Thoracic aorta (tissue), 2 donors: ENCODE measurements at regions not wholly inside any gene's neighbourhood (a gene's known extent, or its start where the extent isn't known, plus 50 kb on each side); places are given as distances from the start of the nearest gene placed in this dataset.

Experiments used
- ATAC-seq: fragments of 150-250 bp; one replicate; pipeline ENCODE4 v1.8.0; 2017; ENCODE audit warnings: low read depth; ENCODE audit not compliant: insufficient number of reproducible peaks, low FRiP score
- DNase-seq: peaks from one replicate; pipeline ENCODE4 v3.0.0-alpha.2; 2020; ENCODE audit warnings: low spot score
- H3K27ac ChIP-seq, 2 donors: fragments of 200-600 bp; sonication (generic); 1 replicate in 1 of 2; 2 replicates in 1 of 2; pipeline ENCODE4 v1.5.1; 2016; ENCODE audit warnings: mild to moderate bottlenecking in 2 of 2, moderate library complexity in 2 of 2
- H3K27me3 ChIP-seq: fragments of 200-600 bp; sonication (generic); replicated peaks from 2 replicates; pipeline ENCODE4 v1.6.0; 2016; ENCODE audit warnings: mild to moderate bottlenecking; ENCODE audit not compliant: insufficient read depth
- H3K36me3 ChIP-seq: fragments of 200-600 bp; sonication (generic); one replicate; pipeline ENCODE4 v1.5.1; 2016
- H3K4me1 ChIP-seq, 2 donors: fragments of 200-600 bp; sonication (generic); 1 replicate in 1 of 2; 2 replicates in 1 of 2; pipeline versions ENCODE4 v1.5.1 to v1.6.0; 2016; ENCODE audit warnings: low read depth in 2 of 2, mild to moderate bottlenecking in 1 of 2; ENCODE audit not compliant: control insufficient read depth in 1 of 2
- H3K4me3 ChIP-seq: fragments of 200-600 bp; sonication (generic); 2 replicates; pipeline ENCODE4 v1.5.1; 2016; ENCODE audit warnings: mild to moderate bottlenecking
- H3K9me3 ChIP-seq: fragments of 200-600 bp; sonication (generic); 2 replicates; pipeline ENCODE4 v1.5.1; 2016
- CTCF ChIP-seq: fragments of 200-600 bp; sonication (generic); IDR thresholded peaks from one replicate; pipeline ENCODE4 v1.5.1; 2019; ENCODE audit warnings: antibody characterized with exemption

- DNase-seq = no peak
- Histone ChIP-seq H3K9me3 (no peaks in the 10 kb centered on the region), H3K27ac (no peak overlapping the region), H3K4me1 (no peaks in the 10 kb centered on the region), H3K4me3 (no peak overlapping the region), H3K27me3 (no peaks in the 10 kb centered on the region), H3K36me3 (no peaks in the 10 kb centered on the region)
- TF ChIP-seq CTCF = no peak
- ATAC-seq = no peak
Observed at GRCh38 chr5:163384669-163385068, 52.7 kb upstream of the CCNG1 start.

DNA sequence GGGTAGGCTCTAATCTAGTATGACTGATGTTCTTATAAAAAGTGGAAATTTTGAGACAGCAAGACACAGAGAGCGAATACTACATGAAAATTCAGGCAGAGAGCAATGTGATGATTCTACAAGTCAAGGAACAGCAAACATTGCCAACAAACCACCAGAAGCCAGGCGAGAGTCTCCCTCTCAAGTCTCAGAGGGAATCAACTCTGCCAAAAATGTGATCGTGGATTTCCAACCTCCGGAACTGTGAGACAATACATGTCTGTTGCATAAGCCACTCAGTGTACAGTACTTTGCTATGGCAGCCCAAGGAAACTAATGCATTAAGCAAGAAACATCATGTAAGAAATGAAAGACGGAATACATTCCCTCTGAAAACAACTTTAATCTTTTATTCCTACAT lies 52.1 kb upstream of the CCNG1 start:
- H3K27me3 ChIP-seq = no peaks in the 10 kb centered on the region

GRCh38 chr5:163385824-163386223 lies 51.6 kb upstream of the CCNG1 start:
- H3K36me3 ChIP-seq = no peaks in the 10 kb centered on the region
- no peaks in the 10 kb centered on the region for H3K4me1 ChIP-seq
- H3K9me3 ChIP-seq = no peaks in the 10 kb centered on the region
- no peak overlapping the region for H3K27ac ChIP-seq
- no peak for ATAC-seq
- H3K4me3 ChIP-seq = no peak overlapping the region
- H3K27me3 ChIP-seq = no peaks in the 10 kb centered on the region
- no peak for DNase-seq
- TF ChIP-seq CTCF = no peak

More for the DNA sequence above, 52.1 kb upstream of the CCNG1 start:
- Histone ChIP-seq H3K36me3 (no peaks in the 10 kb centered on the region), H3K27ac (no peak overlapping the region), H3K9me3 (no peaks in the 10 kb centered on the region), H3K4me1 (no peaks in the 10 kb centered on the region), H3K4me3 (no peak overlapping the region)
- DNase-seq (no peak), ATAC-seq (no peak)
- no peak for TF ChIP-seq CTCF

DNA sequence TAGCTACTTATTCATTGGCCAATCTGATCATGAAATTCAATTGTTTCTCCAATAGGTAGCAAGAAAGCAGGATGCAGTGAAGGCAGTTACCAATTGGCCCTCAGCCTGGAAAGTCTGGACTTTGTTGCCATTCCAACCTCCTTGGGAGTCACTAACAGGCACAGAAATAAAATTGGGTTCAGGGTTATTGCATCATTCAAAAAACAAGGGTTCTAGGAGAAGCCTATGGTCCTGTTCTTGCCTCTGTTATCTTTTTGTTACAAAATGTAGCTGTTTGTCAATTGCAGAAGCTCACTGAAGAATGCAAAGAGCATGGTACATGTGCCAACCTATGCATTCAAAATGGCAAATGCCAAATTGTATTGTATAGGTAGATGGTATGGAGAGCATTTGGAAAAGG lies 51.0 kb upstream of the CCNG1 start:
- ATAC-seq (no peak), DNase-seq (no peak)
- Histone ChIP-seq H3K9me3 (no peaks in the 10 kb centered on the region), H3K4me1 (no peaks in the 10 kb centered on the region), H3K36me3 (no peaks in the 10 kb centered on the region), H3K4me3 (no peak overlapping the region), H3K27ac (no peak overlapping the region), H3K27me3 (no peaks in the 10 kb centered on the region)
- no peak for TF ChIP-seq CTCF

DNA sequence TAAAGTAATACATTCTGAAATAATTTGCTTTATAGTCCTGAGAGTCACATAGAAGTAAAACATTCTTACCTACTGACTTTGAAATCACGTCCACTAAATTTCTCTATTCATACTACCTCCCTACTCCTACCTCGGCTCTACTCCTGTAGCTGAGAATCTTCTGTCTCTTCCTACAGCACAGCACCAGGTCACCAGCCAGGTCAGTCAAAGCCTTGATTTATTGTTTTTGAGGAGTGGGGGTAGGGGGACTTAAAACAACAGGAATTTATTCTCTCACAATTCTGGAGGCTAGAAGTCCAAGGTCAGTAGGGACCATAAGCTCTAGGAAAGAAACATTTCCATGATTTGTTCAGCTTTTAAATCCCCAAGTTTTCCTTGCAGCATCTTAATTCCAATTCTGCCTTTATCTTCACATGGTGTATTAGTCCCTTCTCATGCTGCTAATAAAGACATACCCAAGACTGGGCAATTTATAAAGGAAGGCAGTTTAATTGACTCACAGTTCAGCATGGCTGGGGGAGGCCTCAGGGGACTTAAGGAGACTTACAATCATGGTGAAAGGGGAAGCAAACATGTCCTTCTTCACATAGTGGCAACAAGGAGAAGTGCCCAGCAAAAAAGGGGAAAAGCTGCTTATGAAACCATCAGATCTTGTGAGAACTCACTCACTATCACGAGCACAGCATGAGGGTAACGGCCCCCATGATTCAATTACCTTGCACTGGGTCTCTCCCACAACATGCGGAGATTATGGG lies 49.6 kb upstream of the CCNG1 start:
- Histone ChIP-seq H3K27ac (no peak overlapping the region), H3K27me3 (no peaks in the 10 kb centered on the region), H3K9me3 (no peaks in the 10 kb centered on the region), H3K4me1 (no peaks in the 10 kb centered on the region), H3K36me3 (no peaks in the 10 kb centered on the region), H3K4me3 (no peak overlapping the region)
- no peak for TF ChIP-seq CTCF
- ATAC-seq (no peak), DNase-seq (no peak)
